22Rv1 (cell line): ENCODE measurements at regions not wholly inside any gene's neighbourhood (a gene's known extent, or its start where the extent isn't known, plus 50 kb on each side); places are given as distances from the start of the nearest gene placed in this dataset.

Experiments used
- ZFX ChIP-seq: fragments of 450-650 bp; IDR thresholded peaks from 2 replicates; pipeline ENCODE4 v1.6.1; 2017; ENCODE audit warnings: antibody characterized with exemption, borderline replicate concordance
- TF ChIP-seq, protein P1 (sequence below): fragments of 450-650 bp; IDR thresholded peaks from 2 replicates; pipeline ENCODE4 v1.5.1; 2017; ENCODE audit warnings: mild to moderate bottlenecking

DNA sequence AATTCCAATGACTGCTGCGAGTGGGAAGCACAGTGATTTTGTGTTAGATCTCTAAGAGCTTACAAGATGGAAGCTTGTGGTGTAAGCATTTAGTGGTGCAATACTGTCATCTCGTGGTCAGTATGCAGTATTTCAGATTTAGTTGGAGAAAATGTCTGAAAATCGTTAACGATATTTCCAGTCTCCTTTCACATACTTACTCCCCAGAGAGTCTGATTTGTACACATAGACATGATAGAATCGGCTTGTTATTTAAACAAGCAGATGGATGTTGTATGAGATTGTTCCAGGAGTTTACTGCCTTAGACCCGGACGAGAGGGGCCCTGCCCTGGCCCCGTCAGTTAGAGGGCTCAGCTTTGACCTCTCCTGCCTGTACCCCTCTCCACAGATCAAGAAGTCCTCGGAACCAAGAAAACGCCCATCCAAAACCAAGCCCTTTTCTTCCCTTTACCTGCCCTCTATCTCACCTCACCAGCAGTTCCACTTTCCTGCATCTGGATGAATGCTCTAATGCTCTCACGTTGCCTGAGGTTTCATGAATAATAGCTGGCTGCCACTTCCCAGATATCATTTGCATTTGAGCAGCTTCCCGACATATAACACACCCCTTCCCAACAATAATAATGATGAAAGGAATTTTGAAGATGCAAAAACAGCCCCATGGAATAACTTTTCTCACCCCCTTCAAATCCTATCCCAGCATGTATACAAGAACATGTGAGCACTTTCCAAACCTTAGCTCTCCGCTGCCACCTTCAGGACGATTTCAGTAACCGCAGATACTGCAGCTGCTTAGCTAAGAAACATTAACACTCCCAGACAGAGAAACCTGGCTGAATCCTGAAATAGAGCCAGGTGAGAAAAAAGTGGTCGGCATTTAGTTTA, 247.3 kb downstream of the LTN1 start:
- TF ChIP-seq, protein P1, sequence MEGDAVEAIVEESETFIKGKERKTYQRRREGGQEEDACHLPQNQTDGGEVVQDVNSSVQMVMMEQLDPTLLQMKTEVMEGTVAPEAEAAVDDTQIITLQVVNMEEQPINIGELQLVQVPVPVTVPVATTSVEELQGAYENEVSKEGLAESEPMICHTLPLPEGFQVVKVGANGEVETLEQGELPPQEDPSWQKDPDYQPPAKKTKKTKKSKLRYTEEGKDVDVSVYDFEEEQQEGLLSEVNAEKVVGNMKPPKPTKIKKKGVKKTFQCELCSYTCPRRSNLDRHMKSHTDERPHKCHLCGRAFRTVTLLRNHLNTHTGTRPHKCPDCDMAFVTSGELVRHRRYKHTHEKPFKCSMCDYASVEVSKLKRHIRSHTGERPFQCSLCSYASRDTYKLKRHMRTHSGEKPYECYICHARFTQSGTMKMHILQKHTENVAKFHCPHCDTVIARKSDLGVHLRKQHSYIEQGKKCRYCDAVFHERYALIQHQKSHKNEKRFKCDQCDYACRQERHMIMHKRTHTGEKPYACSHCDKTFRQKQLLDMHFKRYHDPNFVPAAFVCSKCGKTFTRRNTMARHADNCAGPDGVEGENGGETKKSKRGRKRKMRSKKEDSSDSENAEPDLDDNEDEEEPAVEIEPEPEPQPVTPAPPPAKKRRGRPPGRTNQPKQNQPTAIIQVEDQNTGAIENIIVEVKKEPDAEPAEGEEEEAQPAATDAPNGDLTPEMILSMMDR, result peak; percentile 81
- TF ChIP-seq ZFX, result no peak
